A549 (cell line): ENCODE measurements at regions not wholly inside any gene's neighbourhood (a gene's known extent, or its start where the extent isn't known, plus 50 kb on each side); places are given as distances from the start of the nearest gene placed in this dataset.

Experiments
- ATAC-seq, 2 experiments: fragments of 200-7000 bp in 1 of 2; fragments of >200 bp in 1 of 2; cut with Nextera tagmentation in 1 of 2; cut with Tn5 transposase in 1 of 2; 3 replicates each; pipeline versions ENCODE4 v1.8.0 to v1.9.1; 2018 to 2020; ENCODE audit warnings: mild to moderate bottlenecking in 1 of 2, moderate library complexity in 1 of 2
- CTCF ChIA-PET: fragments of 300-600 bp; sonication (Branson Sonifier 250); formaldehyde crosslinking; extraction: SDS; loops from one replicate; lab custom pipeline; 2021; ENCODE audit warnings: antibody characterized with exemption, inconsistent platforms; lab: Yijun Ruan, JAX
- POLR2A ChIA-PET: fragments of 350-600 bp; formaldehyde crosslinking; extraction: SDS; loops from one replicate; lab custom pipeline; 2021; ENCODE audit warnings: antibody characterized with exemption, inconsistent platforms; lab: Yijun Ruan, JAX
- DNase-seq, 2 experiments: peaks; one replicate each; pipeline versions ENCODE4 v3.0.0 to v3.0.0-alpha.2; 2011 to 2016; ENCODE audit warnings: low read depth in 1 of 2, low spot score in 1 of 2
- FAIRE-seq: peaks from 2 replicates; lab custom pipeline; 2011; peaks lifted over from hg19 to GRCh38; lab: Jason Lieb, UNC
- H3K27ac ChIP-seq, 2 experiments: fragments of >200 bp; sonication (Bioruptor Twin); formaldehyde crosslinking; 3 replicates each; pipeline ENCODE4 v1.5.1; 2016 to 2017
- H3K4me1 ChIP-seq: fragments of >200 bp; sonication (Bioruptor Twin); formaldehyde crosslinking; 3 replicates; pipeline ENCODE4 v1.6.1; 2016
- H3K4me2 ChIP-seq: fragments of >200 bp; sonication (Bioruptor Twin); formaldehyde crosslinking; 3 replicates; pipeline ENCODE4 v1.6.1; 2016
- H3K4me3 ChIP-seq: fragments of >200 bp; sonication (Bioruptor Twin); formaldehyde crosslinking; 3 replicates; pipeline ENCODE4 v1.5.1; 2016
- H3K9me3 ChIP-seq: fragments of >200 bp; sonication (Bioruptor Twin); formaldehyde crosslinking; 3 replicates; pipeline ENCODE4 v1.6.1; 2016
- ATOH8 ChIP-seq: fragments of 250-450 bp; sonication (Bioruptor Pico); IDR thresholded peaks from 2 replicates; pipeline ENCODE4 v1.5.0; 2020; ENCODE audit warnings: low read depth, mild to moderate bottlenecking, moderate library complexity
- BHLHE40 ChIP-seq: IDR thresholded peaks from 2 replicates; pipeline ENCODE4 v1.6.1; 2012; ENCODE audit warnings: low read depth, low read length, inconsistent platforms
- CBX2 ChIP-seq: fragments of 200-600 bp; sonication (generic); IDR thresholded peaks from 2 replicates; pipeline ENCODE4 v1.6.1; 2016; ENCODE audit warnings: low read depth, mild to moderate bottlenecking, borderline replicate concordance
- CBX8 ChIP-seq: fragments of 200-600 bp; sonication (generic); IDR thresholded peaks from 2 replicates; pipeline ENCODE4 v1.6.1; 2016
- CHD2 ChIP-seq: fragments of 150-350 bp; IDR thresholded peaks from 2 replicates; pipeline ENCODE4 v1.6.1; 2014; ENCODE audit warnings: low read length; ENCODE audit not compliant: partially characterized antibody
- CTCF ChIP-seq: fragments of >200 bp; sonication (Bioruptor Twin); formaldehyde crosslinking; IDR thresholded peaks from 3 replicates; pipeline ENCODE4 v1.5.1; 2016
- EHMT2 ChIP-seq: fragments of 200-600 bp; sonication (generic); IDR thresholded peaks from 2 replicates; pipeline ENCODE4 v1.6.1; 2016; ENCODE audit warnings: antibody characterized with exemption, low read depth, mild to moderate bottlenecking, moderate library complexity
- ELK1 ChIP-seq: fragments of 150-350 bp; IDR thresholded peaks from 2 replicates; pipeline ENCODE4 v1.6.1; 2014; ENCODE audit warnings: low read depth, mild to moderate bottlenecking, low read length
- EP300 ChIP-seq, 2 experiments: fragments of >200 bp; sonication (Bioruptor Twin); formaldehyde crosslinking; IDR thresholded peaks; 2 replicates in 1 of 2; 3 replicates in 1 of 2; pipeline ENCODE4 v1.6.1; 2016 to 2017
- FOSB ChIP-seq: fragments of 250-450 bp; sonication (Bioruptor Pico); IDR thresholded peaks from 2 replicates; pipeline ENCODE4 v1.5.0; 2020; ENCODE audit warnings: mild to moderate bottlenecking, moderate library complexity
- FOSL2 ChIP-seq, 2 experiments: fragments of 450-650 bp in 1 of 2; fragments of >200 bp in 1 of 2; sonication (Bioruptor Twin) in 1 of 2; formaldehyde crosslinking; IDR thresholded peaks; 2 replicates each; pipeline versions ENCODE4 v1.5.0 to v1.6.1; 2016 to 2020; ENCODE audit warnings: mild to moderate bottlenecking in 1 of 2, moderate library complexity in 1 of 2
- FOXS1 ChIP-seq: fragments of 250-450 bp; sonication (Bioruptor Pico); IDR thresholded peaks from 2 replicates; pipeline ENCODE4 v1.5.0; 2020; ENCODE audit warnings: mild to moderate bottlenecking, moderate library complexity
- HOXA7 ChIP-seq: fragments of 250-450 bp; sonication (Bioruptor Pico); IDR thresholded peaks from 2 replicates; pipeline ENCODE4 v1.5.0; 2020; ENCODE audit warnings: mild to moderate bottlenecking, moderate library complexity
- HOXB13 ChIP-seq: fragments of 250-450 bp; sonication (Bioruptor Pico); IDR thresholded peaks from 2 replicates; pipeline ENCODE4 v1.5.0; 2020; ENCODE audit warnings: low read depth, mild to moderate bottlenecking, moderate library complexity
- JUNB ChIP-seq: fragments of >200 bp; sonication (Bioruptor Twin); formaldehyde crosslinking; IDR thresholded peaks from 2 replicates; pipeline ENCODE4 v1.6.1; 2016
- KDM1A ChIP-seq: fragments of 200-600 bp; sonication (generic); IDR thresholded peaks from 2 replicates; pipeline ENCODE4 v1.6.1; 2016; ENCODE audit warnings: low read depth, mild to moderate bottlenecking
- MAFK ChIP-seq: fragments of 450-650 bp; IDR thresholded peaks from 2 replicates; pipeline ENCODE4 v1.6.1; 2014; ENCODE audit not compliant: partially characterized antibody
- NFE2L2 ChIP-seq: fragments of 150-350 bp; conservative IDR thresholded peaks from 2 replicates; pipeline ENCODE4 v1.6.1; 2014; ENCODE audit warnings: low read length
- POLR2AphosphoS2 ChIP-seq: conservative IDR thresholded peaks from 2 replicates; pipeline ENCODE4 v1.6.1; 2012; ENCODE audit warnings: low read length, improper control_type of control experiment, inconsistent platforms
- RAD21 ChIP-seq, 2 experiments: fragments of >200 bp in 1 of 2; sonication (Bioruptor Twin) in 1 of 2; formaldehyde crosslinking in 1 of 2; IDR thresholded peaks in 1 of 2; conservative IDR thresholded peaks in 1 of 2; 2 replicates in 1 of 2; 3 replicates in 1 of 2; pipeline ENCODE4 v1.6.1; 2012 to 2018; ENCODE audit warnings: inconsistent platforms in 1 of 2
- USF2 ChIP-seq: fragments of 450-650 bp; IDR thresholded peaks from 2 replicates; pipeline ENCODE4 v1.6.1; 2014; ENCODE audit warnings: antibody characterized with exemption
- ZC3H11A ChIP-seq: fragments of 450-650 bp; IDR thresholded peaks from 2 replicates; pipeline ENCODE4 v1.6.1; 2014; ENCODE audit warnings: antibody characterized with exemption, mild to moderate bottlenecking
- WGBS: methylation state at CpG from one replicate; pipeline ENCODE4 v1.1.6; 2017; ENCODE audit errors: missing lambda C conversion rate; 5-methylcytosine and 5-hydroxymethylcytosine counted together

GRCh38 chr2:221857719-221858118 is 285.6 kb upstream of the EPHA4 start:
- CTCF ChIA-PET: no interaction called here
- DNase-seq (no peak), ATAC-seq (no peak), FAIRE-seq (no peak)
- POLR2A ChIA-PET: no interaction called here
- Histone ChIP-seq H3K9me3 (no peaks in the 10 kb centered on the region), H3K4me2 (no peak overlapping the region), H3K4me1 (no peaks in the 10 kb centered on the region), H3K4me3 (no peak overlapping the region), H3K27ac (no peak overlapping the region)
- no peak for TF ChIP-seq HOXB13
- TF ChIP-seq CHD2: no peak
- TF ChIP-seq ATOH8 (CRISPR knock-in tag): no peak
- no peak for TF ChIP-seq CBX8
- TF ChIP-seq FOSL2 (IDR thresholded peaks at IDR 0.05): no peak
- TF ChIP-seq FOSL2 (CRISPR knock-in tag; IDR thresholded peaks at IDR 0.05): no peak
- no peak for TF ChIP-seq CTCF
- no peak for TF ChIP-seq ELK1
- no peak for TF ChIP-seq RAD21 (conservative IDR thresholded peaks at IDR 0.05 in 1 of 2, IDR thresholded peaks at IDR 0.05 in 1 of 2)
- no peak for TF ChIP-seq FOXS1 (CRISPR knock-in tag)
- TF ChIP-seq JUNB: no peak
- no peak for TF ChIP-seq POLR2AphosphoS2
- no peak for TF ChIP-seq MAFK
- TF ChIP-seq USF2: no peak
- WGBS: 41% methylated on average over 2 of the region's 2 CpGs

GRCh38 chr2:221853297-221853696 is 281.2 kb upstream of the EPHA4 start:
- H3K4me2 ChIP-seq: no peak overlapping the region
- ChIA-PET CTCF (interaction anchor here (0.6 kb wide), 1 partner anchor 1441 kb away, joined by 3 read pairs; no protein-coding TSS in a partner anchor), POLR2A (no interaction called here)

More at GRCh38 chr2:221853297-221853696, 281.2 kb upstream of the EPHA4 start:
- FAIRE-seq (no peak), DNase-seq (no peak), ATAC-seq (no peak)
- Histone ChIP-seq H3K9me3 (no peaks in the 10 kb centered on the region), H3K27ac (no peak overlapping the region), H3K4me1 (no peaks in the 10 kb centered on the region), H3K4me3 (no peak overlapping the region)
- TF ChIP-seq USF2: no peak
- no peak for TF ChIP-seq FOXS1 (CRISPR knock-in tag)
- no peak for TF ChIP-seq KDM1A
- TF ChIP-seq EP300 (IDR thresholded peaks at IDR 0.05): no peak
- no peak for TF ChIP-seq CBX2
- TF ChIP-seq HOXA7 (CRISPR knock-in tag): no peak
- TF ChIP-seq ATOH8 (CRISPR knock-in tag): no peak
- TF ChIP-seq BHLHE40: no peak
- no peak for TF ChIP-seq EHMT2
- no peak for TF ChIP-seq NFE2L2
- no peak for TF ChIP-seq CHD2
- no peak for TF ChIP-seq RAD21 (conservative IDR thresholded peaks at IDR 0.05 in 1 of 2, IDR thresholded peaks at IDR 0.05 in 1 of 2)
- no peak for TF ChIP-seq POLR2AphosphoS2
- no peak for TF ChIP-seq ZC3H11A
- no peak for TF ChIP-seq CTCF
- no peak for TF ChIP-seq FOSB (CRISPR knock-in tag)
- WGBS: 3% methylated on average over 1 of the region's 1 CpG
